ENCODE measurements at regions not wholly inside any gene's neighbourhood (a gene's known extent, or its start where the extent isn't known, plus 50 kb on each side); places are given as distances from the start of the nearest gene placed in this dataset.
"Not testable (repeated sequence)": the region's sequence is repeated elsewhere in the genome, so short reads cannot be mapped to it uniquely, and the experiment has no call there.

DNA sequence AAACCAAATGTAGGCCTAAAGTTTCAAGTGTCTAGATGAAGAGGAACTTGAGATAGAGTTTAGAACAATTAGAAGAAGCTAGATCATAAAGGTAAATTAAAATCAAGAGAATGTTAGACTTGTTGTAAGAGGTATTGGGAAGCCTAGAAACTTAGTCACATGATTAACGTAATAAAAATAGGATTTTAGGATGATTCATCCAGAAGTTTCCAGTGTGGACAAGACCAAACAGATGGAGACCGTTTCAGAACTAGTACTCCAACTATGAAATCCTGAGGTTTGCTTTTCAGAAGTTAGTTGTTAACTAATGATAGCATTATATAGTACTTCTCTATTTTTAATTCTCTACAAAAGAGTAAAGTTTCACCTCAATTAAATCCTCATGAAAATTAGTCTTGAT is 104.9 kb downstream of the MZT1 start:
- TF ChIP-seq, protein P1, sequence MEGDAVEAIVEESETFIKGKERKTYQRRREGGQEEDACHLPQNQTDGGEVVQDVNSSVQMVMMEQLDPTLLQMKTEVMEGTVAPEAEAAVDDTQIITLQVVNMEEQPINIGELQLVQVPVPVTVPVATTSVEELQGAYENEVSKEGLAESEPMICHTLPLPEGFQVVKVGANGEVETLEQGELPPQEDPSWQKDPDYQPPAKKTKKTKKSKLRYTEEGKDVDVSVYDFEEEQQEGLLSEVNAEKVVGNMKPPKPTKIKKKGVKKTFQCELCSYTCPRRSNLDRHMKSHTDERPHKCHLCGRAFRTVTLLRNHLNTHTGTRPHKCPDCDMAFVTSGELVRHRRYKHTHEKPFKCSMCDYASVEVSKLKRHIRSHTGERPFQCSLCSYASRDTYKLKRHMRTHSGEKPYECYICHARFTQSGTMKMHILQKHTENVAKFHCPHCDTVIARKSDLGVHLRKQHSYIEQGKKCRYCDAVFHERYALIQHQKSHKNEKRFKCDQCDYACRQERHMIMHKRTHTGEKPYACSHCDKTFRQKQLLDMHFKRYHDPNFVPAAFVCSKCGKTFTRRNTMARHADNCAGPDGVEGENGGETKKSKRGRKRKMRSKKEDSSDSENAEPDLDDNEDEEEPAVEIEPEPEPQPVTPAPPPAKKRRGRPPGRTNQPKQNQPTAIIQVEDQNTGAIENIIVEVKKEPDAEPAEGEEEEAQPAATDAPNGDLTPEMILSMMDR (IDR thresholded peaks at IDR 0.05), result no peak
- H3K4me3 ChIP-seq, result no peak overlapping the region
- no peak overlapping the region for H3K27ac ChIP-seq
- no peak for DNase-seq (ENCODE audit: low spot score)

DNA sequence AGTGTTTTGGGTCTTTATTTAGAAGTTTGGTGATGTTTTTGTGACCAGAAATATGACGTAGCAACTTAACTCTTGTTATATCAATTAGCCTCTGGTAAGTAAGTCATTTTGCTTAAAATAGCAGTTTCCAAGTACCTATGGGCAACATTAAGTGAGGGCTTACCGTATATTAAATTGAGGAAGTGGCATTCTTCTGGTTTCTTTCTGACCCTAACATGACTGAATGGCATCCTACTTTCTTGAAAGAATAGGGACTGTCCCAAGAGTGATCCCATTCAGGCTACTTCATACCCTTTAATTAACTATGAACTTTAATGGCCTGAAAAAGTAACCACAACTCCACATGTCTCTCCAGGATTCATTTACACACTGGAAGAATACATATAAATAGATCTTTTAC is 106.6 kb downstream of the MZT1 start:
- TF ChIP-seq, protein P1 (IDR thresholded peaks at IDR 0.05), result no peak
- H3K27ac ChIP-seq, result no peak overlapping the region
- no peak overlapping the region for H3K4me3 ChIP-seq
- DNase-seq (ENCODE audit: low spot score), result no peak

DNA sequence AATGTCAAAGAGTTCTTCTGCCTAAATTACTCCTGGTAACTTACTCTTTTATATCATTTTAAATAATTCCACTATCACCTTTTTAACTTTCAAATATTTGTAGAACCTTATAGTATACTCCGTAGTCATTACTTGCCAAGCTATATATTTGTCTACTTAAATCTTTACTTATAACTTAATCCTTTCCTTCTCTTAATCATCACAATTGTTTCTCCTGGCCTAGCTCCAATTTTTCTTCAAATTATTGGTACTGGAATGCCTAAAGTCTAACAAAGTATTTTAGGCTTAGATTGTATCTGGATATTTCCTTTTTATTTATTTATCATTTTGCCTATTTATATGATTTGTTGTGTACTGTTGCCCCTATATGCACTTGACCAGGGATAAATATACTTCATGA is 109.5 kb downstream of the MZT1 start:
- no peak overlapping the region for H3K4me3 ChIP-seq
- TF ChIP-seq, protein P1 (IDR thresholded peaks at IDR 0.05), result no peak
- no peak for DNase-seq (ENCODE audit: low spot score)
- H3K27ac ChIP-seq, result no peak overlapping the region

DNA sequence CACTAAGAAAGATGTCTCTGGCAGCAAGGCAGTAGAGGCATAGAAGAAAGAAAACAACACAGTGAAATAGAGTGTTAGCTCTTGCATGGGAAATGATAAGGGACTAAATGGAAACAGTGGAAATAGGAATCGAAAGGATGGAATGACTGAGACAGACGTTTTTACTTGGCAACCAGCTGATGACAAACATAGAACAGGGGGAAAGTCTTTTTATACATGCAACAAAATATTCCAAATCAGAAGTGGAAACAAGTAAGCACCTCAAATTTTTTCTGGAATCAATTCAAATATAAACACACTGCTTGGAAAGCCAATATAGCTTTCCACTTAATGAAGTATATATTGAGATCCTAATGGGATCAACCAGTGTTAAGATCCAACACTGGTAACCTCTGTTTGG is 110.2 kb downstream of the MZT1 start:
- Histone ChIP-seq H3K4me3 (no peak overlapping the region), H3K27ac (no peak overlapping the region)
- TF ChIP-seq, protein P1 (IDR thresholded peaks at IDR 0.05), result no peak
- DNase-seq (ENCODE audit: low spot score), result no peak

DNA sequence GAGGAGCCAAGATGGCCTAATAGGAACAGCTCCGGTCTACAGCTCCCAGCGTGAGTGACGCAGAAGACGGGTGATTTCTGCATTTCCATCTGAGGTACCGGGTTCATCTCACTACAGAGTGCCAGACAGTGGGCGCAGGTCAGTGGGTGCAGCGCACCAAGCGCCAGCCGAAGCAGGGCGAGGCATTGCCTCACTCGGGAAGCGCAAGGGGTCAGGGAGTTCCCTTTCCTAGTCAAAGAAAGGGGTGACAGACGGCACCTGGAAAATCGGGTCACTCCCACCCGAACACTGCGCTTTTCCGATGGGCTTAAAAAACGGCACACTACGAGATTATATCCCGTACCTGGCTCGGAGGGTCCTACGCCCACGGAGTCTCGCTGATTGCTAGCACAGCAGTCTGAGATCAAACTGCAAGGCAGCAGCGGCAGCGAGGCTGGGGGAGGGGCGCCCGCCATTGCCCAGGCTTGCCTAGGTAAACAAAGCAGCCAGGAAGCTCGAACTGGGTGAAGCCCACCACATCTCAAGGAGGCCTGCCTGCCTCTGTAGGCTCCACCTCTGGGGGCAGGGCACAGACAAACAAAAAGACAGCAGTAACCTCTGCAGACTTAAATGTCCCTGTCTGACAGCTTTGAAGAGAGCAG is 117.1 kb downstream of the MZT1 start:
- H3K4me3 ChIP-seq; DNase-seq (ENCODE audit: low spot score); H3K27ac ChIP-seq: not testable (repeated sequence)

DNA sequence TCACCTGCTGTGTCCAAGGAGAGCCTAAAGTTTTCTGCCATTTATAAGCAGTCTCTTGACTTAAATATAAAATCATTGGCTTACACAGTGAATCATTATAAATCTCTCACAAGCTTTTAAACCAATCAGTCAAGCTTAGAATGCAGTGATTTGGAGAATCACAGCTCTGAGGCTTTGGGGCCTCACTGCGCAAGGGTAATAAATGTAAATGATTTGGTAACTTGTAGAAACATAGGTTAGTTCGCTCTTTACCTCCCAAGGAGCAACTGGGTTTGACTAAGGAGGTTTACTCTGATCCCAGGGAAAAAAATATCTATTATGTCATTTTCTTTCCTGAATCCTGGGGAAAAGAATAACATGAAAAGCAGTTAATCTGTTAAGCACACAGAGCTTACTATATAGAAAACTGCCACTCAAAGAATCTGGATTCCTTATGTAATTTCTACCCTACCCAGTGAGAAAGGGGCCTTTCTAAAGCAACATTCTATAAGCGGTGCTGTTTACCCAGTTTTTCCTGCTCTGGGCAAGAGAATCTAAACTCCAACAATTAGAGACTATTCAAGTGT is 128.2 kb downstream of the MZT1 start:
- Histone ChIP-seq H3K4me3 (no peak overlapping the region), H3K27ac (no peak overlapping the region)
- DNase-seq (ENCODE audit: low spot score), result no peak
- TF ChIP-seq, protein P1 (IDR thresholded peaks at IDR 0.05), result no peak

DNA sequence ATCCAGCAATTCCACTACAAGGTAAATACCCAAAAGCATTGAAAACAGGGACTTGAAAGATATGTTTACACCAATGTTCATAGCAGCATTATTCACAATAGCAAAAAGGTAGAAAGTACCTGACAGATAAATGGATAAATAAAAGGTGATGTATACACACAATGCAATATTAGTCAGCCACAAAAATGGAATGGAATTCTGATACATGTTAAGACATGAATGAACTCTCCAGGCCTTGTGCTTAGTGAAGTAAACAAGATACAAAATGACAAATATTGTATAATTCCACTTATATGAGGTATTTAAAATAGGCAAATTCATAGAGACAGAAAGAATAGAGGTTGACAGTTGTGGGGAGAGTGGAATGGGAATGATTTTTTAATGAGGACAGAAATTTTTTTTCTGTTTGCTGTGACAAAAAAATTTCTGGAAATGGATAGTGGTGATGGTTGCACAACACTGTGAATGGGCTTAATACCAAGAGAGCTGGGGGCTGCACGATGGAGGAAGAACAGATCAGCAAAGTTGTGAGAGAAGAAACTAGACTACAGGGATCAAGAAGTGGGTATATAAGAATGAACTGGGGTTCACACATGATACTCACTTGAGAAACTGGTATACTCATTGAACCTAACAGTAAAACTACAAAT is 137.2 kb downstream of the MZT1 start:
- TF ChIP-seq, protein P1 (IDR thresholded peaks at IDR 0.05), result no peak
- DNase-seq (ENCODE audit: low spot score), result no peak
- Histone ChIP-seq H3K27ac (no peak overlapping the region), H3K4me3 (no peak overlapping the region)

Measured in coronary artery (tissue), 2 donors.